ENCODE measurements at regions not wholly inside any gene's neighbourhood (a gene's known extent, or its start where the extent isn't known, plus 50 kb on each side); places are given as distances from the start of the nearest gene placed in this dataset.
A peak's percentile ranks its signal among the peaks of the same experiment; 100 is the strongest.

DNA sequence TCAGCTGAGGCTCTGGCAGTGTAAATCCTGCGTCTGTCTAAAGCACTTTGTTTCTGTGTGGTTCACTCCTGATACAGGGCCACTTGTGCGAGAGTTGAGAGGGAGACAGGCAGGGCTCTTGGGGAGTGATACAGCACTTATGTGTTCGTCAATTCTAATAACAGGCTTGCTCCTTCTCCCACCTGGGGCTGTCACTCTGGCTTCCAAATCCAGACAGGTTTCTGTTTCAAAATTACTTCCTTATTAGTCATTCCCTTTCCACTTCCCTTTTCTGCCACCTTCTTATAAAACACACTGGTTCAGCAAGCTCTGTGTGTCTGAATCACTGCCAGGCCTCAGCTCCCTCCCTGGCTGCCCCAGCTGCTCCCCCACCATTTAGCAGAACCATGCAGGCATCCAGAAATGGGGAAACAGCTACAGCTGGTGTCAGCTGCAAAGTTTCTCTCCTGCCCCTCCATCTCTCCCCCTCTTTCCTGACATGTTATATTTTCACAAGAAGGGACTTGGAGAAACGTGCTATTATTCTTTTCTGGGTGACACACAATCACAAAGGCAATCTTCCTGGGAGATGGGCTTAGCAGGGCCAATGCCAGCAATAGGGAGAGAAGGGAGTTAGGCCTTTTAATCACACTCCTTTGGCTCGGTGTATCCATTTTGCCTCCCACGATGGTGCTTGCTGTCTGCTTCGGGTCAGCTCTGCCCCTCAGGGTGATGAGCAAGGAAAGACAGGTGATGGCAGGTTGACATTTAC lies 58.4 kb upstream of the ZNRF2 start:
- no peak for TF ChIP-seq SMC3 (conservative IDR thresholded peaks at IDR 0.05; ENCODE audit: poor library complexity)
- TF ChIP-seq, protein P1, sequence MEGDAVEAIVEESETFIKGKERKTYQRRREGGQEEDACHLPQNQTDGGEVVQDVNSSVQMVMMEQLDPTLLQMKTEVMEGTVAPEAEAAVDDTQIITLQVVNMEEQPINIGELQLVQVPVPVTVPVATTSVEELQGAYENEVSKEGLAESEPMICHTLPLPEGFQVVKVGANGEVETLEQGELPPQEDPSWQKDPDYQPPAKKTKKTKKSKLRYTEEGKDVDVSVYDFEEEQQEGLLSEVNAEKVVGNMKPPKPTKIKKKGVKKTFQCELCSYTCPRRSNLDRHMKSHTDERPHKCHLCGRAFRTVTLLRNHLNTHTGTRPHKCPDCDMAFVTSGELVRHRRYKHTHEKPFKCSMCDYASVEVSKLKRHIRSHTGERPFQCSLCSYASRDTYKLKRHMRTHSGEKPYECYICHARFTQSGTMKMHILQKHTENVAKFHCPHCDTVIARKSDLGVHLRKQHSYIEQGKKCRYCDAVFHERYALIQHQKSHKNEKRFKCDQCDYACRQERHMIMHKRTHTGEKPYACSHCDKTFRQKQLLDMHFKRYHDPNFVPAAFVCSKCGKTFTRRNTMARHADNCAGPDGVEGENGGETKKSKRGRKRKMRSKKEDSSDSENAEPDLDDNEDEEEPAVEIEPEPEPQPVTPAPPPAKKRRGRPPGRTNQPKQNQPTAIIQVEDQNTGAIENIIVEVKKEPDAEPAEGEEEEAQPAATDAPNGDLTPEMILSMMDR (IDR thresholded peaks at IDR 0.05; ENCODE audit: poor library complexity, severe bottlenecking): no peak
- TF ChIP-seq TAF1 (IDR thresholded peaks at IDR 0.05; ENCODE audit: low read depth): no peak
- TF ChIP-seq EZH2 (IDR thresholded peaks at IDR 0.05; ENCODE audit: borderline replicate concordance, insufficient read depth, low read length, poor library complexity, severe bottlenecking): no peak
- TF ChIP-seq, protein P2, sequence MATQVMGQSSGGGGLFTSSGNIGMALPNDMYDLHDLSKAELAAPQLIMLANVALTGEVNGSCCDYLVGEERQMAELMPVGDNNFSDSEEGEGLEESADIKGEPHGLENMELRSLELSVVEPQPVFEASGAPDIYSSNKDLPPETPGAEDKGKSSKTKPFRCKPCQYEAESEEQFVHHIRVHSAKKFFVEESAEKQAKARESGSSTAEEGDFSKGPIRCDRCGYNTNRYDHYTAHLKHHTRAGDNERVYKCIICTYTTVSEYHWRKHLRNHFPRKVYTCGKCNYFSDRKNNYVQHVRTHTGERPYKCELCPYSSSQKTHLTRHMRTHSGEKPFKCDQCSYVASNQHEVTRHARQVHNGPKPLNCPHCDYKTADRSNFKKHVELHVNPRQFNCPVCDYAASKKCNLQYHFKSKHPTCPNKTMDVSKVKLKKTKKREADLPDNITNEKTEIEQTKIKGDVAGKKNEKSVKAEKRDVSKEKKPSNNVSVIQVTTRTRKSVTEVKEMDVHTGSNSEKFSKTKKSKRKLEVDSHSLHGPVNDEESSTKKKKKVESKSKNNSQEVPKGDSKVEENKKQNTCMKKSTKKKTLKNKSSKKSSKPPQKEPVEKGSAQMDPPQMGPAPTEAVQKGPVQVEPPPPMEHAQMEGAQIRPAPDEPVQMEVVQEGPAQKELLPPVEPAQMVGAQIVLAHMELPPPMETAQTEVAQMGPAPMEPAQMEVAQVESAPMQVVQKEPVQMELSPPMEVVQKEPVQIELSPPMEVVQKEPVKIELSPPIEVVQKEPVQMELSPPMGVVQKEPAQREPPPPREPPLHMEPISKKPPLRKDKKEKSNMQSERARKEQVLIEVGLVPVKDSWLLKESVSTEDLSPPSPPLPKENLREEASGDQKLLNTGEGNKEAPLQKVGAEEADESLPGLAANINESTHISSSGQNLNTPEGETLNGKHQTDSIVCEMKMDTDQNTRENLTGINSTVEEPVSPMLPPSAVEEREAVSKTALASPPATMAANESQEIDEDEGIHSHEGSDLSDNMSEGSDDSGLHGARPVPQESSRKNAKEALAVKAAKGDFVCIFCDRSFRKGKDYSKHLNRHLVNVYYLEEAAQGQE (IDR thresholded peaks at IDR 0.05; ENCODE audit: borderline replicate concordance): peak; percentile 59
- TF ChIP-seq POLR2AphosphoS5 (IDR thresholded peaks at IDR 0.05): peak; percentile 45
- peak; percentile 42 for TF ChIP-seq EP300 (conservative IDR thresholded peaks at IDR 0.05; ENCODE audit: poor library complexity, severe bottlenecking)
- TF ChIP-seq MXI1 (conservative IDR thresholded peaks at IDR 0.05; ENCODE audit: poor library complexity, severe bottlenecking): no peak
- TF ChIP-seq RAD21 (conservative IDR thresholded peaks at IDR 0.05): no peak
- peak overlapping the region; percentile 16 for H3K4me2 ChIP-seq (ENCODE audit: low read length)
- no peaks in the 10 kb centered on the region for H3K27me3 ChIP-seq (ENCODE audit: insufficient read depth, low read depth, low read length)
- no peaks in the 10 kb centered on the region for H3K9me3 ChIP-seq (ENCODE audit: low read length)
- H3F3A ChIP-seq (ENCODE audit: insufficient read depth, low read length, poor library complexity, severe bottlenecking): no peaks in the 10 kb centered on the region
- H3K36me3 ChIP-seq (ENCODE audit: insufficient read depth, low read length): no peaks in the 10 kb centered on the region
- H3K9me2 ChIP-seq (ENCODE audit: insufficient read depth, low read length): no peaks in the 10 kb centered on the region
- no peaks in the 10 kb centered on the region for H3K79me2 ChIP-seq (replicated peaks; ENCODE audit: insufficient read depth, low read length)
- peak overlapping the region; percentile 15 for H2AFZ ChIP-seq (ENCODE audit: low read depth, low read length)
- H3K9ac ChIP-seq (ENCODE audit: low read length): peak overlapping the region; percentile 52
- peak overlapping the region; percentile 24 for H3K4me3 ChIP-seq (ENCODE audit: low read length)
- no peaks in the 10 kb centered on the region for H4K20me1 ChIP-seq (ENCODE audit: insufficient read depth)
- peak overlapping the region; percentile 76 for H3K27ac ChIP-seq (ENCODE audit: low read length)

DNA sequence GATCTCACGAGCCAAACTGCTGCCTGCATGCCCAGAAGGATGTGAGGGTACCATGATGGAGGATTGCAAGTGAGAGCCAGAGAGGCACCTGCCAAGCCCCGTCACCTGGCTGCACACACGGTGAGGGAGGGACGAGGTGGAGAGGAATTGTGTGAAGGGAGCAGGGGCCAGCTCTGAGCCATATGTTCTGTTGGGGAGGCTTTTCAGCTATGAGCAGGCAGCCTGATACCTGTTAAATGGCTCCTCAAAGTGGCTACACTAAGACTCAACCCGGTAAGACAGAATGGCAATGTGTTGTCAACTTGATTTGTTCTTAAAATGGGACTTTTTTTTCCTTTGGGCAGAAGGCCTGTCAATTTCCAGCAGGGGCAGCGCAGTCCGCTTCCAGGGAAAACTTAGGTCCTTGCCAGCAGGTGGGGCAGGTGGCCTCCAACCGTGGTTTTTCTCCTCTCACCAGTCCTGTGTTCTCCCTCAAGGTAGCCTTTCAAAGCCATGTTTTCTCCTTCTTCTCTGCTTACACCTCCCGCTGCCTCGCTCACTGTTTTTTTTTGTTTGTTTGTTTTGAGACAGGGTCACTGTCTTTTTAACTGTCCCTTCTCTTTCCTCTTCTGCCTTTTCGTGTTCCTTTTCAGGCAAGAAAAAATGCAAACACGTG lies 57.7 kb upstream of the ZNRF2 start:
- Histone ChIP-seq H3K27me3 (ENCODE audit: insufficient read depth, low read depth, low read length) (no peaks in the 10 kb centered on the region), H3K79me2 (replicated peaks; ENCODE audit: insufficient read depth, low read length) (no peaks in the 10 kb centered on the region), H3K9ac (ENCODE audit: low read length) (peak overlapping the region; percentile 52), H3K9me2 (ENCODE audit: insufficient read depth, low read length) (no peaks in the 10 kb centered on the region), H2AFZ (ENCODE audit: low read depth, low read length) (peak overlapping the region; percentile 7), H4K20me1 (ENCODE audit: insufficient read depth) (no peaks in the 10 kb centered on the region), H3K4me2 (ENCODE audit: low read length) (no peak overlapping the region), H3K4me3 (ENCODE audit: low read length) (peak overlapping the region; percentile 24), H3F3A (ENCODE audit: insufficient read depth, low read length, poor library complexity, severe bottlenecking) (no peaks in the 10 kb centered on the region), H3K9me3 (ENCODE audit: low read length) (no peaks in the 10 kb centered on the region), H3K36me3 (ENCODE audit: insufficient read depth, low read length) (no peaks in the 10 kb centered on the region), H3K27ac (ENCODE audit: low read length) (peak overlapping the region; percentile 76)
- TF ChIP-seq SMC3 (conservative IDR thresholded peaks at IDR 0.05; ENCODE audit: poor library complexity) (peak; percentile 29), POLR2AphosphoS5 (IDR thresholded peaks at IDR 0.05) (no peak), RAD21 (conservative IDR thresholded peaks at IDR 0.05) (peak; percentile 50), EP300 (conservative IDR thresholded peaks at IDR 0.05; ENCODE audit: poor library complexity, severe bottlenecking) (no peak), MXI1 (conservative IDR thresholded peaks at IDR 0.05; ENCODE audit: poor library complexity, severe bottlenecking) (no peak), EZH2 (IDR thresholded peaks at IDR 0.05; ENCODE audit: borderline replicate concordance, insufficient read depth, low read length, poor library complexity, severe bottlenecking) (no peak), TAF1 (IDR thresholded peaks at IDR 0.05; ENCODE audit: low read depth) (no peak)
- TF ChIP-seq, protein P1 (IDR thresholded peaks at IDR 0.05; ENCODE audit: poor library complexity, severe bottlenecking): peak; percentile 62
- TF ChIP-seq, protein P2 (IDR thresholded peaks at IDR 0.05; ENCODE audit: borderline replicate concordance): no peak

Data from neural cell (in vitro differentiated cells).